ENCODE measurements at regions not wholly inside any gene's neighbourhood (a gene's known extent, or its start where the extent isn't known, plus 50 kb on each side); places are given as distances from the start of the nearest gene placed in this dataset.
"Not testable (repeated sequence)": the region's sequence is repeated elsewhere in the genome, so short reads cannot be mapped to it uniquely, and the experiment has no call there.

DNA sequence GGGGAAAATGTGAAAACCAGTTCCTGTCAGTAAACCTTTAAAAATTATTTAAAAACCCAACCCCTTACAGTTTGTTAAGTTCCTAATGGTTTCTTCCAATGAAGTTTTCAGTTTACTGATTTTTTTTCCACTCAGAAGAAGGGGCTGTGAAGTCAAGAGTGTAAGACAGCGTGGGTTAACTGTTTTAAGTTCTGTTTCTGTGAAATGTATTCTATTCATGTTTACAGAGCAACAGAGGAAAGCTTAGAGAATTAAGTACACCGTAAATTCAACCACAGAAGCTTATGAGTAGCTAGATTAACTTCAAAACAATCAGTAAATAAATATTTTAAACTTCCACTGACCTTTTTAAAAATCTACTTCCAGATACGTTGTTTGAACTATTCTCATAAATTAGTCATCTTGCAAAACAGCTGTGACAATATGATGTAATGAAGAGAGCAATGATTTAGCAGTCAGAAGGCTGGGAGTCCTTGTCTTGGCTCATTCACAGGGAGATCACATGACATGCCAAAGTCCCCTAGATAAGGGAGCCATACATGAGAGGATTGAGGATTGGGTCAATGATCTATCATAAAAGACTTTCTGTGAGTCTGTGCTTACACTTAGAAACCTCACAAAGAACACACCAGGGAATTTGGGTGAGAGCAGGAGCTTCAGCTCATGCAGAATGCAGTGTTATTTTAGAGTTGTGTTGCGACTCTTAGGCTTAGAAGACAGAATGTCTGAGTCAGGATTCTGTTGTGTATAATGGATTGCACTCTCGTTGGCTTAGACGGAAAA is 97.3 kb upstream of the ADORA2B start:
- TF ChIP-seq, protein P1, sequence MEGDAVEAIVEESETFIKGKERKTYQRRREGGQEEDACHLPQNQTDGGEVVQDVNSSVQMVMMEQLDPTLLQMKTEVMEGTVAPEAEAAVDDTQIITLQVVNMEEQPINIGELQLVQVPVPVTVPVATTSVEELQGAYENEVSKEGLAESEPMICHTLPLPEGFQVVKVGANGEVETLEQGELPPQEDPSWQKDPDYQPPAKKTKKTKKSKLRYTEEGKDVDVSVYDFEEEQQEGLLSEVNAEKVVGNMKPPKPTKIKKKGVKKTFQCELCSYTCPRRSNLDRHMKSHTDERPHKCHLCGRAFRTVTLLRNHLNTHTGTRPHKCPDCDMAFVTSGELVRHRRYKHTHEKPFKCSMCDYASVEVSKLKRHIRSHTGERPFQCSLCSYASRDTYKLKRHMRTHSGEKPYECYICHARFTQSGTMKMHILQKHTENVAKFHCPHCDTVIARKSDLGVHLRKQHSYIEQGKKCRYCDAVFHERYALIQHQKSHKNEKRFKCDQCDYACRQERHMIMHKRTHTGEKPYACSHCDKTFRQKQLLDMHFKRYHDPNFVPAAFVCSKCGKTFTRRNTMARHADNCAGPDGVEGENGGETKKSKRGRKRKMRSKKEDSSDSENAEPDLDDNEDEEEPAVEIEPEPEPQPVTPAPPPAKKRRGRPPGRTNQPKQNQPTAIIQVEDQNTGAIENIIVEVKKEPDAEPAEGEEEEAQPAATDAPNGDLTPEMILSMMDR (IDR thresholded peaks at IDR 0.05 in 2 of 3, conservative IDR thresholded peaks at IDR 0.05 in 1 of 3; ENCODE audit: borderline replicate concordance in 1 of 3, insufficient read depth in 1 of 3, low read depth in 2 of 3, low read length in 2 of 3), result not testable (repeated sequence)
- not testable (repeated sequence) for TF ChIP-seq SRF (IDR thresholded peaks at IDR 0.05; ENCODE audit: low read depth); CEBPB (IDR thresholded peaks at IDR 0.05; ENCODE audit: low read depth); EZH2phosphoT487 (IDR thresholded peaks at IDR 0.05; ENCODE audit: borderline replicate concordance); EZH2 (IDR thresholded peaks at IDR 0.05); SP1 (IDR thresholded peaks at IDR 0.05; ENCODE audit: low read depth); RAD21 (IDR thresholded peaks at IDR 0.05; ENCODE audit: low read depth); JUND (IDR thresholded peaks at IDR 0.05); ZFX (IDR thresholded peaks at IDR 0.05); POLR2AphosphoS5 (IDR thresholded peaks at IDR 0.05; ENCODE audit: low read depth, low read length); ZNF274 (IDR thresholded peaks at IDR 0.05; ENCODE audit: low read depth, low read length); POLR2A (IDR thresholded peaks at IDR 0.05; ENCODE audit: borderline replicate concordance, extremely low read depth, insufficient read depth, insufficient read length)
- TF ChIP-seq, protein P2, sequence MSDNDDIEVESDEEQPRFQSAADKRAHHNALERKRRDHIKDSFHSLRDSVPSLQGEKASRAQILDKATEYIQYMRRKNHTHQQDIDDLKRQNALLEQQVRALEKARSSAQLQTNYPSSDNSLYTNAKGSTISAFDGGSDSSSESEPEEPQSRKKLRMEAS (IDR thresholded peaks at IDR 0.05), result not testable (repeated sequence)
- TF ChIP-seq, protein P3, sequence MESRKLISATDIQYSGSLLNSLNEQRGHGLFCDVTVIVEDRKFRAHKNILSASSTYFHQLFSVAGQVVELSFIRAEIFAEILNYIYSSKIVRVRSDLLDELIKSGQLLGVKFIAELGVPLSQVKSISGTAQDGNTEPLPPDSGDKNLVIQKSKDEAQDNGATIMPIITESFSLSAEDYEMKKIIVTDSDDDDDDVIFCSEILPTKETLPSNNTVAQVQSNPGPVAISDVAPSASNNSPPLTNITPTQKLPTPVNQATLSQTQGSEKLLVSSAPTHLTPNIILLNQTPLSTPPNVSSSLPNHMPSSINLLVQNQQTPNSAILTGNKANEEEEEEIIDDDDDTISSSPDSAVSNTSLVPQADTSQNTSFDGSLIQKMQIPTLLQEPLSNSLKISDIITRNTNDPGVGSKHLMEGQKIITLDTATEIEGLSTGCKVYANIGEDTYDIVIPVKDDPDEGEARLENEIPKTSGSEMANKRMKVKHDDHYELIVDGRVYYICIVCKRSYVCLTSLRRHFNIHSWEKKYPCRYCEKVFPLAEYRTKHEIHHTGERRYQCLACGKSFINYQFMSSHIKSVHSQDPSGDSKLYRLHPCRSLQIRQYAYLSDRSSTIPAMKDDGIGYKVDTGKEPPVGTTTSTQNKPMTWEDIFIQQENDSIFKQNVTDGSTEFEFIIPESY (IDR thresholded peaks at IDR 0.05; ENCODE audit: extremely low read depth, insufficient replicate concordance, low read length), result not testable (repeated sequence)

All from HCT116 (cell line).